Neural cell (in vitro differentiated cells): ENCODE measurements at regions not wholly inside any gene's neighbourhood (a gene's known extent, or its start where the extent isn't known, plus 50 kb on each side); places are given as distances from the start of the nearest gene placed in this dataset.
"Not testable (repeated sequence)": the region's sequence is repeated elsewhere in the genome, so short reads cannot be mapped to it uniquely, and the experiment has no call there.

ENCODE experiments used
- H2AFZ ChIP-seq: fragments of 200-600, 300-800 bp; sonication (generic), shearing (Covaris generic); 2 replicates; pipeline ENCODE4 v1.6.0; 2014; ENCODE audit warnings: low read depth, mild to moderate bottlenecking, antibody characterized with exemption, low read length, moderate library complexity
- H3F3A ChIP-seq: fragments of 200-600 bp; shearing (Covaris generic); 2 replicates; pipeline ENCODE4 v1.6.1; 2016; ENCODE audit warnings: mild to moderate bottlenecking, moderate library complexity, mixed read lengths, antibody characterized with exemption, low read length; ENCODE audit not compliant: insufficient read depth, poor library complexity, severe bottlenecking
- H3K27ac ChIP-seq: fragments of 200-600, 300-800 bp; sonication (generic), shearing (Covaris generic); 2 replicates; pipeline ENCODE4 v1.5.1; 2014; ENCODE audit warnings: mild to moderate bottlenecking, low read length, moderate library complexity
- H3K27me3 ChIP-seq: fragments of 300-800, 200-600 bp; sonication (generic), shearing (Covaris generic); 2 replicates; pipeline ENCODE4 v1.6.0; 2014; ENCODE audit warnings: mild to moderate bottlenecking, low read depth, low read length, moderate library complexity; ENCODE audit not compliant: insufficient read depth
- H3K36me3 ChIP-seq: fragments of 300-800, 200-600 bp; sonication (generic), shearing (Covaris generic); 2 replicates; pipeline ENCODE4 v1.5.1; 2014; ENCODE audit warnings: mild to moderate bottlenecking, antibody characterized with exemption, low read length, moderate library complexity; ENCODE audit not compliant: insufficient read depth
- H3K4me2 ChIP-seq: fragments of 300-800, 200-600 bp; sonication (generic), shearing (Covaris generic); 2 replicates; pipeline ENCODE4 v1.6.0; 2014; ENCODE audit warnings: mild to moderate bottlenecking, low read length
- H3K4me3 ChIP-seq: fragments of 300-800, 200-600 bp; sonication (generic), shearing (Covaris generic); 2 replicates; pipeline ENCODE4 v1.5.1; 2014; ENCODE audit warnings: mild to moderate bottlenecking, low read length, moderate library complexity
- H3K79me2 ChIP-seq: fragments of 200-600 bp; shearing (Covaris generic); replicated peaks from 2 replicates; pipeline ENCODE4 v1.6.0; 2014; ENCODE audit warnings: mild to moderate bottlenecking, low read length, moderate library complexity; ENCODE audit not compliant: insufficient read depth
- H3K9ac ChIP-seq: fragments of 300-800, 200-600 bp; sonication (generic), shearing (Covaris generic); 2 replicates; pipeline ENCODE4 v1.6.1; 2016; ENCODE audit warnings: mild to moderate bottlenecking, low read length, mixed read lengths
- H3K9me2 ChIP-seq: fragments of 200-600 bp; shearing (Covaris generic); 2 replicates; pipeline ENCODE4 v1.6.1; 2016; ENCODE audit warnings: mild to moderate bottlenecking, low read length, mixed read lengths; ENCODE audit not compliant: insufficient read depth
- H3K9me3 ChIP-seq: fragments of 200-600, 300-800 bp; sonication (generic), shearing (Covaris generic); 2 replicates; pipeline ENCODE4 v1.6.1; 2016; ENCODE audit warnings: mild to moderate bottlenecking, mixed run types, low read length, moderate library complexity, mixed read lengths
- H4K20me1 ChIP-seq: fragments of 200-600 bp; shearing (Covaris generic); 2 replicates; pipeline ENCODE4 v1.6.1; 2016; ENCODE audit warnings: mild to moderate bottlenecking, mixed run types; ENCODE audit not compliant: insufficient read depth
- EP300 ChIP-seq: fragments of 450-650 bp; conservative IDR thresholded peaks from 2 replicates; pipeline ENCODE4 v1.6.1; 2014; ENCODE audit warnings: antibody characterized with exemption, mild to moderate bottlenecking, moderate library complexity; ENCODE audit not compliant: poor library complexity, severe bottlenecking
- EZH2 ChIP-seq: fragments of 200-600, 300-800 bp; shearing (Covaris generic), sonication (generic); IDR thresholded peaks from 2 replicates; pipeline ENCODE4 v1.6.1; 2014; ENCODE audit warnings: antibody characterized with exemption, low read length, borderline replicate concordance, mild to moderate bottlenecking; ENCODE audit not compliant: insufficient read depth, poor library complexity, severe bottlenecking
- MXI1 ChIP-seq: fragments of 450-650 bp; conservative IDR thresholded peaks from 2 replicates; pipeline ENCODE4 v1.6.1; 2014; ENCODE audit warnings: antibody characterized with exemption, mild to moderate bottlenecking; ENCODE audit not compliant: poor library complexity, severe bottlenecking
- POLR2AphosphoS5 ChIP-seq: IDR thresholded peaks from 2 replicates; pipeline ENCODE4 v1.6.1; 2012
- RAD21 ChIP-seq: fragments of 450-650 bp; conservative IDR thresholded peaks from 2 replicates; pipeline ENCODE4 v1.6.1; 2014; ENCODE audit warnings: antibody characterized with exemption, mild to moderate bottlenecking, moderate library complexity
- SMC3 ChIP-seq: fragments of 450-650 bp; conservative IDR thresholded peaks from 2 replicates; pipeline ENCODE4 v1.6.1; 2014; ENCODE audit warnings: antibody characterized with exemption, mild to moderate bottlenecking, moderate library complexity; ENCODE audit not compliant: poor library complexity
- TAF1 ChIP-seq: IDR thresholded peaks from 2 replicates; pipeline ENCODE4 v1.6.1; 2012; ENCODE audit warnings: low read depth
- TF ChIP-seq, protein P1 (sequence below): fragments of 450-650 bp; IDR thresholded peaks from 2 replicates; pipeline ENCODE4 v1.5.1; 2014; ENCODE audit warnings: antibody characterized with exemption, mild to moderate bottlenecking, moderate library complexity; ENCODE audit not compliant: poor library complexity, severe bottlenecking
- TF ChIP-seq, protein P2 (sequence below): IDR thresholded peaks from 2 replicates; pipeline ENCODE4 v1.6.1; 2012; ENCODE audit warnings: borderline replicate concordance

DNA sequence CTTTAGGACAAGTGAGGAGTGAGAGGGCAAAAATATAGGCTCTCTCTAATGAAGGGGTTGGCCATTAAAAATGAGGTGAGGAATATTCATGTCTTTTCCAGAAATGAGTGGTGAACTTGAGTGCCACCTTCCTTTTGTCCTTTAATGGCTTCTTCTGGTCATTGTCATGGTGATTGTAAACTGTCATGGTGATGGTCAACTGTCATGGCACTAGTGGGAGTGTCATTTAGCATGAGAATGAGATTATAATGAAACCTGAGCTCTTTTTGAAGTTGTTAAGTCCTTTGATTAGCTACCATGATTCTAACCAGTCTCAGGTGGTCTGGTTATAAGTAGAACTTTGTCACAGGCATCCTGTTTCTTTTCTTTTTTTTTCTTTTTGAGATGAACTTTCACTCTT is 524.4 kb downstream of the NEBL start:
- Histone ChIP-seq H3K4me2 (no peak overlapping the region), H3K27ac (no peak overlapping the region)
- no peak for TF ChIP-seq EZH2
- no peak for TF ChIP-seq POLR2AphosphoS5
- TF ChIP-seq, protein P1, sequence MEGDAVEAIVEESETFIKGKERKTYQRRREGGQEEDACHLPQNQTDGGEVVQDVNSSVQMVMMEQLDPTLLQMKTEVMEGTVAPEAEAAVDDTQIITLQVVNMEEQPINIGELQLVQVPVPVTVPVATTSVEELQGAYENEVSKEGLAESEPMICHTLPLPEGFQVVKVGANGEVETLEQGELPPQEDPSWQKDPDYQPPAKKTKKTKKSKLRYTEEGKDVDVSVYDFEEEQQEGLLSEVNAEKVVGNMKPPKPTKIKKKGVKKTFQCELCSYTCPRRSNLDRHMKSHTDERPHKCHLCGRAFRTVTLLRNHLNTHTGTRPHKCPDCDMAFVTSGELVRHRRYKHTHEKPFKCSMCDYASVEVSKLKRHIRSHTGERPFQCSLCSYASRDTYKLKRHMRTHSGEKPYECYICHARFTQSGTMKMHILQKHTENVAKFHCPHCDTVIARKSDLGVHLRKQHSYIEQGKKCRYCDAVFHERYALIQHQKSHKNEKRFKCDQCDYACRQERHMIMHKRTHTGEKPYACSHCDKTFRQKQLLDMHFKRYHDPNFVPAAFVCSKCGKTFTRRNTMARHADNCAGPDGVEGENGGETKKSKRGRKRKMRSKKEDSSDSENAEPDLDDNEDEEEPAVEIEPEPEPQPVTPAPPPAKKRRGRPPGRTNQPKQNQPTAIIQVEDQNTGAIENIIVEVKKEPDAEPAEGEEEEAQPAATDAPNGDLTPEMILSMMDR, result no peak
- TF ChIP-seq TAF1, result no peak
- TF ChIP-seq, protein P2, sequence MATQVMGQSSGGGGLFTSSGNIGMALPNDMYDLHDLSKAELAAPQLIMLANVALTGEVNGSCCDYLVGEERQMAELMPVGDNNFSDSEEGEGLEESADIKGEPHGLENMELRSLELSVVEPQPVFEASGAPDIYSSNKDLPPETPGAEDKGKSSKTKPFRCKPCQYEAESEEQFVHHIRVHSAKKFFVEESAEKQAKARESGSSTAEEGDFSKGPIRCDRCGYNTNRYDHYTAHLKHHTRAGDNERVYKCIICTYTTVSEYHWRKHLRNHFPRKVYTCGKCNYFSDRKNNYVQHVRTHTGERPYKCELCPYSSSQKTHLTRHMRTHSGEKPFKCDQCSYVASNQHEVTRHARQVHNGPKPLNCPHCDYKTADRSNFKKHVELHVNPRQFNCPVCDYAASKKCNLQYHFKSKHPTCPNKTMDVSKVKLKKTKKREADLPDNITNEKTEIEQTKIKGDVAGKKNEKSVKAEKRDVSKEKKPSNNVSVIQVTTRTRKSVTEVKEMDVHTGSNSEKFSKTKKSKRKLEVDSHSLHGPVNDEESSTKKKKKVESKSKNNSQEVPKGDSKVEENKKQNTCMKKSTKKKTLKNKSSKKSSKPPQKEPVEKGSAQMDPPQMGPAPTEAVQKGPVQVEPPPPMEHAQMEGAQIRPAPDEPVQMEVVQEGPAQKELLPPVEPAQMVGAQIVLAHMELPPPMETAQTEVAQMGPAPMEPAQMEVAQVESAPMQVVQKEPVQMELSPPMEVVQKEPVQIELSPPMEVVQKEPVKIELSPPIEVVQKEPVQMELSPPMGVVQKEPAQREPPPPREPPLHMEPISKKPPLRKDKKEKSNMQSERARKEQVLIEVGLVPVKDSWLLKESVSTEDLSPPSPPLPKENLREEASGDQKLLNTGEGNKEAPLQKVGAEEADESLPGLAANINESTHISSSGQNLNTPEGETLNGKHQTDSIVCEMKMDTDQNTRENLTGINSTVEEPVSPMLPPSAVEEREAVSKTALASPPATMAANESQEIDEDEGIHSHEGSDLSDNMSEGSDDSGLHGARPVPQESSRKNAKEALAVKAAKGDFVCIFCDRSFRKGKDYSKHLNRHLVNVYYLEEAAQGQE, result no peak
- no peak for TF ChIP-seq RAD21
- TF ChIP-seq SMC3, result no peak
- no peak for TF ChIP-seq MXI1
- TF ChIP-seq EP300, result no peak

DNA sequence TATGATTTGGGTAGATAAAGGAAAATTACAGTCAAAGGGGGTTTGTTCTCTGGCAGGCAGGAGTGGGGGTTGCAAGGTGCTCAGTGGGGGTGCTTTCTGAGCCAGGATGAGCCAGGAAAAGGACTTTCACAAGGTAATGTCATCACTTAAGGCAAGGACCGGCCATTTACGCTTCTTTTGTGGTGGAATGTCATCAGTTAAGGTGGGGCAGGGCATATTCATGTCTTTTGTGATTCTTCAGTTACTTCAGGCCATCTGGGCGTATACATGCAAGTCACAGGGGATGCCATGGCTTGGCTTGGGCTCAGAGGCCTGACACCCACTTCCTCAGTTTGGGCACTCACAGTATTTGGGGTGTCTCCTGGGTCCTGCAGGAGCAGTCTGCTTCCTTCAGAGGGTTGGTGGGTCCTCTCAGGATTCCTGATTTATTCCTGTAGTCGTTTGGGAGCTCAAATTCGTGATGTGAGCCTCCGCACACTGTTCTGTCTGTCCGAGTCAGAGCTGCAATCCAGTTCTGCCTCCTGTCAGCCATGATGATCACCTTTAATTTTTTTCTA is 526.1 kb downstream of the NEBL start:
- not testable (repeated sequence) for H3K4me2 ChIP-seq, H3K27me3 ChIP-seq, H3K27ac ChIP-seq, H2AFZ ChIP-seq, H3F3A ChIP-seq, H3K9ac ChIP-seq, H3K9me3 ChIP-seq, H3K9me2 ChIP-seq, H4K20me1 ChIP-seq, H3K36me3 ChIP-seq, H3K79me2 ChIP-seq, H3K4me3 ChIP-seq

More for the DNA sequence above, 524.4 kb downstream of the NEBL start:
- Histone ChIP-seq H4K20me1 (no peaks in the 10 kb centered on the region), H3K4me3 (no peak overlapping the region), H3K9ac (no peak overlapping the region), H2AFZ (no peak overlapping the region), H3K9me3 (peaks cover 5% of the 10 kb centered on the region), H3K79me2 (no peaks in the 10 kb centered on the region), H3K27me3 (no peaks in the 10 kb centered on the region), H3F3A (no peaks in the 10 kb centered on the region), H3K36me3 (no peaks in the 10 kb centered on the region), H3K9me2 (no peaks in the 10 kb centered on the region)
